ENCODE measurements at regions not wholly inside any gene's neighbourhood (a gene's known extent, or its start where the extent isn't known, plus 50 kb on each side); places are given as distances from the start of the nearest gene placed in this dataset.

GRCh38 chr15:36373550-36373949 lies 205.9 kb upstream of the CDIN1 start:
- H3K9me3 ChIP-seq (ENCODE audit: control insufficient read depth, low read depth, low read length): no peaks in the 10 kb centered on the region
- no peaks in the 10 kb centered on the region for H3K79me2 ChIP-seq (ENCODE audit: insufficient read depth, low read length)
- no peak overlapping the region for H3K56ac ChIP-seq (ENCODE audit: insufficient read length, low read depth, low read length)
- no peak overlapping the region for H4K91ac ChIP-seq (ENCODE audit: insufficient read length, low read depth, low read length)
- H2AFZ ChIP-seq (ENCODE audit: low read length): no peak overlapping the region
- no peaks in the 10 kb centered on the region for H3K9me3 Mint-ChIP-seq
- H2AK5ac ChIP-seq (ENCODE audit: insufficient read length, low read length): no peak overlapping the region
- H3K36me3 Mint-ChIP-seq (ENCODE audit: insufficient read depth in 1 of 3, low read depth in 3 of 3): no peaks in the 10 kb centered on the region
- H3K23me2 ChIP-seq (ENCODE audit: insufficient read length, low read depth, low read length, poor library complexity, severe bottlenecking): no peaks in the 10 kb centered on the region
- H3K27ac ChIP-seq (ENCODE audit: insufficient read length, low read depth, low read length): no peak overlapping the region
- no peak overlapping the region for H3K14ac ChIP-seq (ENCODE audit: insufficient read depth, low read length)
- no peak for DNase-seq
- no peaks in the 10 kb centered on the region for H3K27me3 Mint-ChIP-seq (ENCODE audit: low read depth)
- no peaks in the 10 kb centered on the region for H3K4me1 ChIP-seq (ENCODE audit: insufficient read depth, low read length)
- H4K20me1 ChIP-seq (ENCODE audit: control insufficient read depth, insufficient read depth, insufficient read length): no peaks in the 10 kb centered on the region
- no peaks in the 10 kb centered on the region for H3K79me1 ChIP-seq (ENCODE audit: insufficient read depth, low read depth, low read length, poor library complexity, severe bottlenecking)
- no peak overlapping the region for H4K5ac ChIP-seq (ENCODE audit: insufficient read length, low read depth, low read length)
- H3K27ac Mint-ChIP-seq: no peak overlapping the region
- no peak overlapping the region for H2BK20ac ChIP-seq (ENCODE audit: low read depth, low read length, poor library complexity, severe bottlenecking)
- no CpG with 5 or more reads among the region's 3 CpGs for WGBS (ENCODE audit: extremely low coverage, insufficient read length, low lambda C conversion rate)
- H3T11ph ChIP-seq (ENCODE audit: low read length): no peak overlapping the region
- H3K4me2 ChIP-seq (ENCODE audit: insufficient read depth, insufficient read length, low read length): no peak overlapping the region
- no peak overlapping the region for H4K8ac ChIP-seq (replicated peaks; ENCODE audit: insufficient read length, low read depth, low read length)
- H2BK12ac ChIP-seq (ENCODE audit: insufficient read length, low read depth, low read length): no peak overlapping the region
- H3K4me1 Mint-ChIP-seq: no peaks in the 10 kb centered on the region
- H3K27me3 ChIP-seq (ENCODE audit: insufficient read depth, low read length): no peaks in the 10 kb centered on the region
- no peak overlapping the region for H3K4ac ChIP-seq (ENCODE audit: low read depth, low read length)
- H3K23ac ChIP-seq (ENCODE audit: insufficient read length, low read depth, low read length): no peak overlapping the region
- no peak overlapping the region for H2BK5ac ChIP-seq (ENCODE audit: insufficient read length, low read length)
- no peak overlapping the region for H2BK120ac ChIP-seq (ENCODE audit: low read depth, low read length, poor library complexity, severe bottlenecking)
- TF ChIP-seq CTCF (conservative IDR thresholded peaks at IDR 0.05): no peak
- no peak overlapping the region for H3K4me3 Mint-ChIP-seq
- no peak overlapping the region for H3K9ac ChIP-seq (ENCODE audit: extremely low read depth, insufficient read length, low read length)
- H3K18ac ChIP-seq (ENCODE audit: insufficient read length, low read depth, low read length): no peak overlapping the region
- no peak overlapping the region for H2BK15ac ChIP-seq (ENCODE audit: low read depth, low read length)

Data from H9 (cell line).